Hematopoietic multipotent progenitor cell treated with erythropoietin and hydrocortisone succinate and interleukin-3 and kit ligand, for 4 days (in vitro differentiated cells): ENCODE measurements at regions not wholly inside any gene's neighbourhood (a gene's known extent, or its start where the extent isn't known, plus 50 kb on each side); places are given as distances from the start of the nearest gene placed in this dataset.

Experiments
- DNase-seq: peaks from one replicate; pipeline ENCODE4 v3.0.0-alpha.2; 2015

DNA sequence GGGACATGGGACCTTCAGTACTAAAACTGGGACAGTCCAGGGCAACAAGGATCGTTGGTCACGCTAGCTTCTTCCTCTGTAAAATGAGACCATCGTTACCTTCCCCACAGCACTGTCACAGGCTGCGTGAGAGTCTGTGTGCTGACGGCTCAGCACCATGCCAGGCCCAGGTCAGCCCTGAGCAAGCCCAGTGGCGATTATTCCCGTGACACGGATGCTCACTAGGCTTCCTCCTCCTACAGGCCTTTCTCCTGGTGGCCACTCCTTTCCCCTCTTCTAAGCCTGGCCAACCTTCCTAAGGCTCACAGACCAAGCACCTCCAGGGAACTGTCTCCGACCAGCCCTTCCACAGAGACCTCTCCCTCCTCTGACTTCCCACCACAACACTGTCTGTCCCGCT lies 69.3 kb upstream of the RUNX3 start:
- no peak for DNase-seq

DNA sequence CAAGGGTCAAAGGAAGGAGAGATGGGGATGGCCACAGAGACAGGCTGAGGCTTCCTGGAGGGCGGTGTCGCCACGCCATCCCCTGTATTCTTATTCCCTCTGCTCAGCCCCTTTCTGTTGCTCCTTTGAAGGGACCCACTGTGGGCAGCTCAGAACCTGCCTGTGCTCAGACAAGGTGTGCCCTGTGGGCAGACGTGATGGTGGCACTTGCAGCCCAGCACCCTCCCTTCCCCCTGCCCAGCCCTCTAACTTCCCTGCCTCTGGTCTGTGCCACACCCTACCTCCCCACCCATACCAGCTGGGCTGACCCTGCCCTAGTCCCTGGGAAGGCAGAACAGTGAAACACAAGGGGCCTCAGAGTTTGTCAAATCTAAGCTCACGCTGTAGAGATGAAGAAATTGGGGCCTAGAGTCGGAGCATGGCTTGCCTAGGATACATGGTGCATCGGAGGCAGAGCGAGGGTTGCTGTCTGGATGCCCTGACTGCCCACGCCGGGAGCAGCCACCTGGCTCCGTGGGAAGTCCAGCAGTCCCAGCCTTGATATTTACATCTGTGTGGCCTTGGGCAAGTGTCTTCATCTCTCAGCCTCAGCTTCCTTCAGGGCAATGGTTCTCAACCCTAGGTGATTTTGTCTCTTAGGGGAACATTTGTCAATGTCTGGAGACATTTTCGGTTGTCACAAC lies 68.6 kb upstream of the RUNX3 start:
- DNase-seq = peak; percentile 41

DNA sequence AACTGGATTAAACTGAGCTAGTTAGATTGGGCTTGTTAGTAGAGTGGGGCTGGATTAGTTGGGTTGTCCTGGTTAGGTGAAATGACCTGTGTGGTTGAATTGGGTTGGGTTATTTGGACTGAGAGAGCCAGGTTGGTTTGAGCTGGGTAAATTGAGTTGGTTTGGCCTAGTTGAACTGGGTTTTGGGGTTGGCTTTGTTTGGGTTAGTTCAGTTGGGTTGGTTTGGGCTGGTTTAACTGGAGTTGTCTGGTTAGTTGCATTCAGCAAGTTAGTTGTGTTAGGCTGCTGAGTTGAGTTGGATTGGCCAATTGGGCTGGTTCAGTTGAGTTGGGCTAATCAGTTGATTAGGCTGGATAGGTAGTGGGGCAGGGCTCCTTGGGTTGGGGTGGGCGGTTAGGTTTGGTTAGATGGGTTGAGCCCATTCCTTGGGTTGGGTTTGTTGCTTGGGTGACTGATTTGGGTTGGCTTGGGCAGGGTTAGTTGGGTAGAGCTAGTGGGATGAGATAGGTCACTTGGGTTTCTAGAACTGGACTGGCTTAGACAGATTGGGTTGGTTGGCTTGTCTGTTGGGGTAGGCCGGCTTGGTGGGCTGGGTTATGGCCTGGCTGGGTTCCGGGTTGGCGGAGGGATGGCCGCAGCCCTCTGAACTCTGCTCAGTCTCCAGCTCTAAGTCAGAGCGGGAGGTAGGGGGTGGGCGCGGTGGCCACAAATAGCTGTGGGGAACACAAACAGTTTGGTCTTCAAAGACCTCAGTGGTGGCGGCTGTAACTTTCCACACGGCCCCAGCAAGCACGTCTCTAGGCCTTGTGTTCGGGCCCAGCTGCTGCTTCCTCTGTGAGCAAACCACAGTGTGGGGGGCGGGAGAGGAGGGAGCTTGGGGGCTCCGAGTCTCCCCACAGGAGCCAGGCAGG lies 67.2 kb upstream of the RUNX3 start:
- DNase-seq = peak; percentile 79

DNA sequence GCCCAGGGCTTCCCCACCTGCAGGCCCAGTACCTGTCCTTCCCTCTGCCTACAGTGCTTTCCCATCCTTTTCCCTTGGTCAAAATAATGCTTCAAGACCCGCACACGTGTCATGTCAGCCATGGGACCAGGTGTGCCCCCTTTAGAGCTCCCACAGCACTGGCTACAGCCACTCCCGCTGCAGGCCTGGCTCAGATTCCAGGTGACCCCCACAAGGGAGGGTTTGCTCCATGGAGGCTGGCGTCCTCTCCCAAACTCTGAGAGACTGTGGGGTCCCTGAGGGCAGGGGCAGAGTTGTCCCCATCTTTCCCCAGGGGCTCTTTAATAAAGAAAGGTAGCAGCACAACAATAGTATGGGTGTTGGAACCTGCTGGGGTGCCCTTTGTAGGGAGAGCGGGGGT lies 66.4 kb upstream of the RUNX3 start:
- DNase-seq = no peak

DNA sequence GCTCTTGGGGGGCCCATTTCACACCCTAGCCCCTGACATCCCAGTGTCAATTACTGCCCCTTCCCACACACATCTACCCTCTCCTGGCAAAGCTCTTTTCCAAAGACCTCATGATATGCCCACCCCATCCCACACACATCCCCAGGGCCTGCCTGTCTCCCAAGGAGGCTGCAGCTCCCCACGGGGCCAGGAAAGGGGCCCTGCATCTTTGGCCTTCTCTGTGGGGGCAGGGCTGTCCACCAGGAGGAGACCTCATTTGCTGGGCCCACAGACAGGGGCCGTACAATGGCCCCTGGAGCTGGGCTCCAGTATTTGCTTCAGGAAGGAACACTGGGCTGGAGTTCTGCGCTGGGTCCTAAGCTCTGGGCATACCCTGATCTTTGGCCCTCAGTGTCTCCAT lies 65.6 kb upstream of the RUNX3 start:
- DNase-seq = no peak

DNA sequence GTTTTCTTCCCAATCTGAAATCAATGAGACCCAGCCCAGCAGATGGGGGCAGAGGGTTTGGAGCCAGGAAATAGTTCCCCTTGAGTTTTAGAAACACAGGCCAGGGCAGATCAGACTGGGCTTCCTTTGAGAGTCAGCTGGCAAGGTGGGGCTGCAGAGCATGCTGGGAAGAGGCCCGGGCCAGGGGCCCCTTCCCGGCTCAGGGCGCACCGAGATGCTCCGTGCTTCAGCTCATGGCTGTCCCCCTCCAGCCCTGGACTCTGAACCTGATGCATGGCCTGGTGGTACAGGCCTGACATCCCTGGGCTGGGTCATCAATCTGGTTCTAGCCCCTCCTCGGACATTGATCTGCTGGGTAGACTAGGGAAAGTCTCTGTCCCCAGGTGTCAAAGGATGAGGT lies 65.1 kb upstream of the RUNX3 start:
- no peak for DNase-seq

DNA sequence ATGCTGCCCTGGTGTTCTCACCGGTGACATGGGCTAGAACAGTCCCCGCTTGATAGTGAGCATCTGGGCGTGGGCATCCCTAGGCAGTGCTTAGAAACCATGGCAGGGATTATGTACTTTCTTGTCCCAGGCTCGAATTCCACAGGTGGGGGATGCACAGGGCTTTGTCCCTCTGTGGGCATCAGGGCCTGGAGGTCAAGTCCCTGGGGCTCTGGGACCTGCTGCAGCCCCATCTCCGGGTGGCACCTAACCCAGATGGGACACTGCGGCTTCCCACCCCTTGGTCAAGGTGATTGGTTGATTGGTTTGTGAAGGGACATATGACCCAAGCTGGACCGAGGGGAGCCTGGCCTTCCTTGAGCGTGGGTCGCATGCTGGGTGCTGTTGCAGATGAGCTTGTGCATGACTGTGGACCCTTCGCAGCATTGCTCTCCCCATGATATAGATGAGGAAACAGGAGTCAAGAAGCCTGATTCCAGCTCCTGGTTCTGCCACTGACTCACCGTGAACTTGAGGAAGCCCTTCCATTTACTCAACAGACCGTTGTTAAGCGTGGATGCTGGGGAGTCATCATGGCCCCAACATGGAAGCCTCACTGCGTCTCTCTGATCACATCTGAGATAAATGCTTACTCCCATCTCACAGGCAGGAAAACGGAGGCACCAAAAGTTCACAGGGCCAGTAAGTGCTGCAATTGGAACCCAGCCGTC lies 64.0 kb upstream of the RUNX3 start:
- DNase-seq = no peak

DNA sequence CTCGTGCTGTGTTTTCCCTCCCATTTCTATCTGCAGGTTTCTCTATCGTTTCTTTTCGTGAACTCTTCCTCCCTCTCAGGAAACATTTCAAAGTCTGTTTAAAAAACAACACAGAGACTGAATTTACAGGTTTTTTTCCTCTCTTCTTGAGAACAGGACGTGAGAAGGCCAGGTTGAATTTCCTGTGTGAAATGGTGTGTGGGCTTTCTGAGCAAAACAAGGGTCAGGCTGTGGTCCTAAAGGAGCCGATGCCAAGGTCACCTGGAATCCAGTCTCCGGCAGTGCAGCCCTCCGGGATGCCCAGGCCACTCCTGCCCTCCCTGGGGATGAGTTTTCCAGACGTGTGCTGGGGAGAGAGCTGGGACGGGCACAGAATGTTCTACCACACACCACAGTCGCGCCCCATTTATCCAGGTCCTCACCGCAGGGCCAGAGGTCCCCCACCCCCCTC lies 62.7 kb upstream of the RUNX3 start:
- DNase-seq = no peak

DNA sequence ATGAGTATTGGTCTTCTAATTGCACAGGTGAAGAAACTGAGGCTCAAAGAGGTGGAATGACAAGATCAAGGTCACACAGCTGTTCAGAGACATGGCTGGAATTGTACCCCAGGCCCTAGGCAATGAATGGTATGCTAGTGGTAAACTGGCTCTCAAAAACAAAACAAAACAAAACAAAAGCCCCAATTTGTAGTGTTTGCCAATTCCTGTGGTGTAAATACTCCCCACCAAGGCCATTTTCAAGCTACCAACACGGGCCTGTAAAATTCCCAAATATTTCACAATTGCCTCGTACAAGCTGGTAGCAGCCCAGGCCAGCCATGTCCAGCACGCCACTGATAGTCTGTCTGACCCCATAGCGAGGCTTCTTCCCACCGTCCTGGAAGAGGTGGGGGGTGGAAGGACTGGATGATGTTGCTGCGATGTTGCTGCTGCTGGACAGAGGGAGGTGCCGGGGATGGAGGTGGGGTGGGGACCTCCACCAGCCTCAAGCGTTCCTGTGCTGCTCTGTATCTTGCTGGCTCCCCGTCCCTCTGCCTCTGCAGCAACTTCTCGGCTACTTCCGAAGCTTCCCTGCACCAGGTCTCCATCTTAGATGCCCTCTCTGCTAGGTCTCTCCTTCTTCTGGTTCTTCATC lies 62.2 kb upstream of the RUNX3 start:
- DNase-seq = no peak

DNA sequence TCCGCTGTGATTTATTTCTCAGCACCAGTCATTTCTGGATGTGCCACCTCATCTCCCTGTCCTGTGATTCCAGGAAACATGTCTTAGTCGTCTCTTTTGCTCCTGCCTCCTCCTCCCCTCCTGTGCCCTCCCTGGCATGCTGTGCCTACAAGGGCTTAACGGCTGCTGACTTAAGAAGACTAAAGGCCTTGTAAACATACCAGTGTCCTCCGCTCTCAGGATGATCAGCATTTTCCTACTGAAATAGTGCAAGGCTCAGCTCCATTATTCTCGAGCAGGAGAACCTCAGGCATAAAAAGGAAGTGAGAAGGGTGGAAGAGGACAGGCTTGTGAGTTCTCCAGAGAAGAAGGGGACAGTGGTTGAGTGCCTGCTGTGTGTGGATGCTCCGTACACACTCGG lies 61.6 kb upstream of the RUNX3 start:
- DNase-seq = no peak

DNA sequence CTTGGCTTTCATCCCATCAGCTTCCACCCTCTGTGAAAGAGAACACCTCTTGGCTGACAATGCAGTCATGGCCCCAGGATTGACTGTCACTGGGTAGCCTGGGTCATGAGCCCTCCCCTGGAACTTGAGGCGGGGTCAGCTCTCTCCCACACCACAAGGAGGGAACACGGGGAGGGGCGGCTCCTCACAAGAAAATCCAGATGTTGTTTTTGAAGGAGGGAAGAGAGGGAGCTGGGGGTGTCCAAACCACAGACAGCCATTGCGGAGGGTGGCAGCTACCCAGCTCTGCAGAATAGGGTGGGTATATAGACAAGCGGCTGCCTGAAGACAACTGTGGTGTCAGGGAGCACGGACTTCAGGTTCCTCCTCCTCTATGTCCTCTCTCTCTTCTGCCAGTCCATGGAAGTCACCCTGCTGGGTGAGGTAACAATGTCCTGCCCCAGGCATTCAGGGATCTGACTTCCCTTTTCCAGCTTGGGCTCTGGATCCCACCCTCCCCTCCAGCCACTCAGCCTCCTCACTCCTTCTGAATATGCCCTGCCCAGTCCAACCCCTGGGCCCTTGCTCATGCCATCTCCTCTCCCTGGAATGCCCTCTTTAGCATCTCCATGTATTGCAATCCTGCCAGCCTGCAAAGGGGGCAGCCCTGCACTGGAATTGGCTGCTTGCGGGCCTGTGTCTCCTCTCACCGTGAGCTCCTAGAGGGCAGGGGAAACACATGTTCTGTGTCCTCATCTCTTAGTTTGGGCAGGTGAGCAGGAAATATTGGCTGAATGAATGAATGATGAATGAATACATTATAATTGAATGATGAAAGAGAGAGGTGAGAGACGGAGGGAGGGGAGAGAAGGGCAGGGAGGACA lies 60.9 kb upstream of the RUNX3 start:
- DNase-seq = no peak

DNA sequence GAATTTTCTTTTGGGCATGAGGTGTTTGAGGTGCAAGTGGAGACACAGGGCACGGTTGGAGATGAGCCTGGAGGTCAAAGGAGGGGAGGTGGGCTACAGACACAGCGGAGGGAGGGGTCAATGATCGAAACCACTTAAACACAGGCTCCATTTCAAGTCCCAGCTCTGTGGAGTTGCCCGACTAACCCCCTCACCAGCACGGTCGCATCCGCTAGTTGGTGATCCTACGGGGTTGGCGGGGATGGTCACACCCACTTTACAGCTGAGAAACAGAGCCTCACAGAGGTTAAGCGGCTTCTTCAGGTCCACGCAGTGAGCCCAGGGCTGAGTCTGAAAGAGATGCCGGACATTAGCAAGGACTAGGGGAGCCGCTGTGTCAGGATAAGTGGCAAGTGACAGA lies 60.1 kb upstream of the RUNX3 start:
- DNase-seq = no peak

DNA sequence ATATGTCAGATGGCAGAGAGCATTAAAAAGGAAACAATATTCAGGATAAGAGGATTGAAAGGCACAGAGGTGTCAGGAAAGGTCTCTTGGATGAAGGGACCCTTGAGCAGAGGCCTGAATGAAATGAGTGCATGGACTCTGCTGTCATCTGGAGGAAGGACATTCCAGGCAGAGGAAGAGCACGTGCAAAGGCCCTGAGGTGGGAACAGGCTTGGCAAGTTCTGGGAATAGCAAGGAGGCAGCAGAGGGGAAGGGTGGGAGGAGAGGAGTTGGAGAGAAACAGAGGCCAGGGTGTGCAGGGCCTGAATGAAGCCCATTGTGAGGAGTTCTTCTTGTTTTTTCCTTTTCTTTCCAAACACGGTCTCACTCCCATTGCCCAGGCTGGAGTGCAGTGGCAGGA lies 59.0 kb upstream of the RUNX3 start:
- DNase-seq = no peak

DNA sequence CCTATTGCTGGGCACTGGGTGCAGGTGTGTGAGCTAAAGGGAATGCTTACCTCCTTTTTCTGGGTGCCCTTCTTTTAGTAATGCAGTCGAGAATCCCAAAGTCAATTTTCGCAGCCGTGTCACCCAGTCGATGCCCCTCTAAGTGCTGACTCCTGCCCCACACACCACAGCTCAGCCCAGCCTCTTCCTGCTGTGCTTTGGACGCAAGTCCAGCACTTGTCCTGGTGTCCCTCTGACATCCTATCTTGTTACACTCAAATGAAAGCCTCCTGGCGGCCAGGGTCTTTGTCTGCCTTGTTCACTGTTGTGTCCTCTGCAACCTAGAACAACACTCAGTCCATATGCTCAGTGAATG lies 58.5 kb upstream of the RUNX3 start:
- DNase-seq = no peak

DNA sequence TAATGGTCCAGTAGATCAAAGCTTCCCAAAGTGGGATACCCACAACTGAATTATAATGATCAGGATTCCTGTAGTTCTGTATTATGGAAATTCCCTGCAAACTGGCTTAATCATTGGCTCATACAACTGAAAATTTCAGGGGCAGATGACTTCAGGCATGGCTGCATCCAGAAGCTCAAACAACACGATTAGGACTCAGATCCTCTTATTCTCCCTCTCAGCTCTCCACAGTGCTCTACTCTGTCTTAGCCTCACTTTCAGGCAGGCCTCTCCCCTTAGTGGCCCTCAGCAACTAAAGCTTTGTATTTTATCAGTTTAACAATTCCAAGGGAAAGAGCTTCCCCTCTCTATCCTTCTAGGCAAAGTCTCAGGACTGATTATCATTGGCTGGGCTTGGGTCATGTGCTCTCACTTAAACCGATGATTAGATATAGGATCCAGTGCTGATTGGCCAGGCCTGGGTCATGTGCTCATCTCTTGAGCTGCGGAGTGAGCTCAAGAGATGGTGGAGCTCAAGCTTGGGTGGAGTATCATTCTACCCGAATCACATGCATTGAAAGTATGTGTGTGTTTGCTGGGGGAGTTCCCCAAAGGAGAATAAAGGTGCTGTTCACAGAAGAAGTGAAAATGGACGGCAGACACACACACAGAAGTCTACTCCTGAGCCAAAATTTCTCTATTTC lies 57.9 kb upstream of the RUNX3 start:
- DNase-seq = no peak

DNA sequence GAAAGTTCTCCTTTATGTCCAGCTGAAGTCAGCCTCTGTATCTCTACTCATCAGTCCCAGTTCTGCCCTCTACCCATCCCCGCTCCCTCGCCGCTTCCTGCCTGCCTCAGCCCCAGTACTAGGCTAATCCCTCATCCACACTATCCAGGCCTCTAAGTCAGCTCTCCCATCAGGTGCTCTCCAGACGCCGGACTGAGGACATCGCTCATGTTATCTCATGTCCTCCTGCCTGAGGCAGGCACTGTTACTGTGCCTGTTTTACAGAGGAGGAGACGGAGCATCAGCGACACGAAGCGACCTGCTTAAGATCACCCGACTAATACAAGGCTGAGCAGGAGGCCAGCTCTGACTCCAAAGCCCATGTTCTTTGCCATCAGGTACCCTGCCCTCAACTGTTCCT lies 57.3 kb upstream of the RUNX3 start:
- DNase-seq = no peak

DNA sequence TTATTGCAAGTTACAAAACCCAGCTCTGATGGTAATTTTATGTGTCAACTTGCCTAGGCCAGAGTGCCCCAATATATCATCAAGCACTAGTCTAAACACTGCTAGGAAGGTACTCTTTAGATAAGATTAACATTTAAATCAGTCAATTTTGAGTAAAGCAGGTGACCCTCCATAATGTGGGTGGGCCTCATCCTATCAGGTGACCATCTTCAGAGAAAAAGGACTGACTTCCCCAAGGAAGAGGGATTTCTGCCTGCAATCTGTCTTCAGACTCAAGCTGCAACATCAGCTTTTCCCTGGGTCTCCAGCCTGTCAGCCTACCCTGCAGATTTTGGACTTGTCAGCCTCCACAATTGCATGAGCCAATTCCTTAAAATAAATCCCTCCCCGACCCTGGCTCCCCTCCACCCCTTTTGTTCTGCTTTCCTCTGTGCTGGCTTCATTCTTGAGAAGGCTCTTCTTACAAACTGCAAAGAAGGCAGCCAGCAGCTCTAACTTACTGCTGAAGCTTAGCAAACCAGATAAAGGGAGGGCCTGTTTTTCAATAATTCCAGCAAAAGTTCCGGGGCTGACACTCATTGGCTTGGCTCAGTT lies 56.4 kb upstream of the RUNX3 start:
- no peak for DNase-seq

DNA sequence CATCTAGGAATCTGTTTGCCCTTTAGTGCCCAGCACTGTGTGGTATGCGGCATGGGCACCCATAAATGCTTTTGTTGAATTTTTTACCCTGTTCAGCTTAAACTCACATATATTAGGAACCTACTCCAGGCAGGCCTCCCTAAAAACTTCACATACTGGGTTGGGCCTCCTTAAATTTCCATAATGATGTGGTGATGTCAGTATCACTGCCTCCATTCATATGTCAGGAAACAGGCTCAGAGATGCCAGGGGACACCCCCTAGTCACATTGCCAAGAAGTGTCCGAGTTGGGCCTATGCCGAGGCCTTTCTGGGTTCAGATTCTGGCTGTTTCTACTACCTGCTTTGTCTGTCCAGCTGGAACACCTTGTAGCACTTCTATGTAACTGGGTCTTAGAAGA lies 55.7 kb upstream of the RUNX3 start:
- DNase-seq = no peak

DNA sequence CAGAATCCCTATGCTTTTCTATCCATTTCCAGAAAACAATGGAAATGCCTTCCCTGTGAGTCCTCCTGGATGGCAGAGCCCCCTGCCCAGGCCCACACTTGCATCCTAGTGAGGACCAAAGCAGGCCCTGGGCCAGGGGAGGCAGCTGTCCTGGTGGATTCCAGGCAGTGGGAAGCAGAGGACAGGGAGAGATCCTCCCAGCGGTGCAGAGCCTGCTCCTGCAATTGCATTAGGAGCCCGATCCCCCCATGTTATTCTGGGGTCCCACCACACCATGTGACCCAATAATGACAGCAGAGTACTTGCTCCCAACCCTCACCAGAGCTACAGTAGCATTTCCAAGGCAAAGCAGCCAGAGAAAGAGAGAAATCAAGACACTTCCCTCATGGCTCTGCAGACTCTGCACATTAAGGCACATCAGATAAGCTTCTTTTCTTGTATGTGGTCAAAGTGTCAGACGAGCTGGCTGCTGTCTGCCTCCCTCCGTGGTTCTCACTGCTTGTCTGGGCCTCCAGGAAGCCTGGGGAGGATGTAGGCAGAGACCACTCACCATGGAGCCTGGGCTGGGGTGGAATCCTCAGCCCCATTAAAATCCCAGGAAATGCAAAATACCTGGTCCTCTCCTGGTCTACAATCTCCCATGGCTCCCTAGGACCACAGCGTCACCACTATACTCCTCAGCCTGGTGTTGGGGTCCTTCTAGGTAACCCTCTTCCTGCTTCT lies 54.9 kb upstream of the RUNX3 start:
- peak; percentile 62 for DNase-seq

DNA sequence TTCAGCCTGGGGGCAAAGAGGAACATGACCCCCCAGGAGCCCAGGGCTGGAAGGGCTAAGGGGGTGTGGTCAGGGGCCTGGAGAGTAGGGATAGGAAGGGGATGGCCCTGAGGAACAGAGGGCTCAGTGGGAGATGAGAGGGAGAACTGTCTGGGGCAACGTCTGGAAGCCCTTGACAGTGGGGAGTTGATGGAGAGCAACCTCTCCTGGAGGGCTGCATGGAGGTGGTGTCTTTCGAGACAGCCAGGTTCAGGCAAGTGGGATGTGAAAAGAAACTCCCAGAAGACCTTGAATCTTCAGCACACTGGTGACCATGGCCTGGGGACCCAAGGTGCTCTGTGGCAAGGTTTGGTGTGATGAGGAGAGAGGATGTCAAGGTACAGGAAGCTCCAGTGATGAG lies 54.2 kb upstream of the RUNX3 start:
- DNase-seq = no peak
